ENCODE measurements at regions not wholly inside any gene's neighbourhood (a gene's known extent, or its start where the extent isn't known, plus 50 kb on each side); places are given as distances from the start of the nearest gene placed in this dataset.

GRCh38 chr6:5871296-5871695 lies 135.4 kb downstream of the NRN1 start:
- no peak for TF ChIP-seq CTCF (IDR thresholded peaks at IDR 0.05; ENCODE audit: insufficient read depth, low read length, poor library complexity, severe bottlenecking)
- Histone ChIP-seq H3K36me3 (ENCODE audit: control insufficient read depth, insufficient read depth, low read length) (no peaks in the 10 kb centered on the region), H3K4me3 (ENCODE audit: low read depth, low read length) (no peak overlapping the region), H3K27me3 (ENCODE audit: control insufficient read depth, insufficient read depth, low read length) (no peaks in the 10 kb centered on the region)
- DNase-seq (ENCODE audit: low read depth): no peak

GRCh38 chr6:5869676-5870075 lies 137.0 kb downstream of the NRN1 start:
- Histone ChIP-seq H3K27me3 (ENCODE audit: control insufficient read depth, insufficient read depth, low read length) (no peaks in the 10 kb centered on the region), H3K36me3 (ENCODE audit: control insufficient read depth, insufficient read depth, low read length) (no peaks in the 10 kb centered on the region), H3K4me3 (ENCODE audit: low read depth, low read length) (no peak overlapping the region)
- no peak for DNase-seq (ENCODE audit: low read depth)
- no peak for TF ChIP-seq CTCF (IDR thresholded peaks at IDR 0.05; ENCODE audit: insufficient read depth, low read length, poor library complexity, severe bottlenecking)

- Histone ChIP-seq H3K27me3 (ENCODE audit: control insufficient read depth, insufficient read depth, low read length) (no peaks in the 10 kb centered on the region), H3K4me3 (ENCODE audit: low read depth, low read length) (no peak overlapping the region), H3K36me3 (ENCODE audit: control insufficient read depth, insufficient read depth, low read length) (no peaks in the 10 kb centered on the region)
- no peak for TF ChIP-seq CTCF (IDR thresholded peaks at IDR 0.05; ENCODE audit: insufficient read depth, low read length, poor library complexity, severe bottlenecking)
- no peak for DNase-seq (ENCODE audit: low read depth)
Observed at GRCh38 chr6:5869261-5869660, 137.5 kb downstream of the NRN1 start.

- H3K36me3 ChIP-seq (ENCODE audit: control insufficient read depth, insufficient read depth, low read length): no peaks in the 10 kb centered on the region
- H3K27me3 ChIP-seq (ENCODE audit: control insufficient read depth, insufficient read depth, low read length): no peaks in the 10 kb centered on the region
- no peak for TF ChIP-seq CTCF (IDR thresholded peaks at IDR 0.05; ENCODE audit: insufficient read depth, low read length, poor library complexity, severe bottlenecking)
- peak overlapping the region; percentile 8 for H3K4me3 ChIP-seq (ENCODE audit: low read depth, low read length)
- DNase-seq (ENCODE audit: low read depth): peak; percentile 18
Observed at GRCh38 chr6:5866547-5867051, 140.1 kb downstream of the NRN1 start.

GRCh38 chr6:5865506-5866031 lies 141.2 kb downstream of the NRN1 start:
- no peak for TF ChIP-seq CTCF (IDR thresholded peaks at IDR 0.05; ENCODE audit: insufficient read depth, low read length, poor library complexity, severe bottlenecking)
- Histone ChIP-seq H3K27me3 (ENCODE audit: control insufficient read depth, insufficient read depth, low read length) (no peaks in the 10 kb centered on the region), H3K36me3 (ENCODE audit: control insufficient read depth, insufficient read depth, low read length) (no peaks in the 10 kb centered on the region), H3K4me3 (ENCODE audit: low read depth, low read length) (no peak overlapping the region)
- DNase-seq (ENCODE audit: low read depth): no peak

- no peaks in the 10 kb centered on the region for H3K36me3 ChIP-seq (ENCODE audit: control insufficient read depth, insufficient read depth, low read length)
- H3K4me3 ChIP-seq (ENCODE audit: low read depth, low read length): no peak overlapping the region
- no peaks in the 10 kb centered on the region for H3K27me3 ChIP-seq (ENCODE audit: control insufficient read depth, insufficient read depth, low read length)
- no peak for DNase-seq (ENCODE audit: low read depth)
- no peak for TF ChIP-seq CTCF (IDR thresholded peaks at IDR 0.05; ENCODE audit: insufficient read depth, low read length, poor library complexity, severe bottlenecking)
Observed at GRCh38 chr6:5860849-5861248, 145.9 kb downstream of the NRN1 start.
